ENCODE measurements at regions not wholly inside any gene's neighbourhood (a gene's known extent, or its start where the extent isn't known, plus 50 kb on each side); places are given as distances from the start of the nearest gene placed in this dataset.

DNA sequence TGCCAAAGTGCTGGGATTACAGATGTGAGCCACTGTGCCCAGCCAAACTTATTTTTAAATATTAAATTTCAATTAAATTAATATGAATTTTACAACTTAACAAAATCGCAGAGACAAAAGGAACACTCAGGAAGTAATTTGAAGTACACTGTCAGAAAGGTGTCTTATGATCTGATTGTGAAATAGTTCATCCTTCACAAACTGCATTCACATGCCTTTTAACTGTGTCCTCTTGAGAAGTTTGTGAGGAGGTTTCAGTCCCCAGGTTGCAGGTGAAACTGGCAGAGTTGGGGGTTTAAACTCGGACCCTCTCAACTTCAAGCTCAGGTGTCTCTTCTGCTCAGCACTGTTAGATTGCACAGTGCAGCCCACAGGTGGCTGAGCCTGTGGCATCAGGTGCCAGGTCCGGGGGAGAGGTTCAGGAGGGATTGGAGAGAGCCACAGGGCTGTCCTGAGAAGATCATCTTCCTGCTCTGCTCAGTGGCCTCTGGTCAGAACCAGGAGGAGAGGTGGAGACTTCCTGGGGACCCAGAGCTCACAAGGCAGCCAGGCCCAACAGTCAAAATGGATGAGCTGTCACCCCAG is 152.3 kb upstream of the RAB4A start:
- CTCF ChIA-PET = no interaction called here
- POLR2A ChIA-PET = no interaction called here

DNA sequence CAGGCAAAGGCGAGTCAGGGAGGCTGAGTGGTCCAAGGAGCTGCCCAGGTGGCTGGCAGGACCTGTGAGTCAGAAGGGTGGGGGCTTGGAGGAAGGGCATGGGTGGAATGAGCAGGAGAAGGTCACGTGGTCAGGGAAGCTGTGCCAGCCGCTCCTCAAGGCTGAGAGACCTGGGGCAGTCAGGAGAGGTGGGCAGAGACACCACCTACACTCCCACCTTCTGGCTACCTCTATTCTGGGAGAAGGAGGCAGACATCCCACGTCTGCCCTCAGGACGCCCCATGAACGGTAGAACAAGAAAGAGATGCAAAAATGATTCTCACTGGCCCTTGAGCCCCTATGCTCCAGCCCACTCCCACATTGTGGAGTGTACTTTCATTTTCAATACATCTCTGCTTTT is 151.8 kb upstream of the RAB4A start:
- in situ Hi-C loops (cut with HindIII; ENCODE audit: low pct_unique_long_range_greater_than_20kb, low sequenced_read_pairs) (no loop called here), intact Hi-C loops (cut with micrococcal nuclease; ENCODE audit: unreplicated experiment) (no loop called here)
- no TSS peak for BruUV-seq (replicated peaks)
- no peaks in the 10 kb centered on the region for H3K36me3 ChIP-seq (ENCODE audit: control insufficient read depth, insufficient read depth, low read length)
- no peaks in the 10 kb centered on the region; the same call in 1 of the 2 replicates for H3K27me3 ChIP-seq (ENCODE audit: control insufficient read depth, insufficient read depth, low read length)
- no peak for DNase-seq (ENCODE audit: low read depth, low spot score)
- TF ChIP-seq, protein P1, sequence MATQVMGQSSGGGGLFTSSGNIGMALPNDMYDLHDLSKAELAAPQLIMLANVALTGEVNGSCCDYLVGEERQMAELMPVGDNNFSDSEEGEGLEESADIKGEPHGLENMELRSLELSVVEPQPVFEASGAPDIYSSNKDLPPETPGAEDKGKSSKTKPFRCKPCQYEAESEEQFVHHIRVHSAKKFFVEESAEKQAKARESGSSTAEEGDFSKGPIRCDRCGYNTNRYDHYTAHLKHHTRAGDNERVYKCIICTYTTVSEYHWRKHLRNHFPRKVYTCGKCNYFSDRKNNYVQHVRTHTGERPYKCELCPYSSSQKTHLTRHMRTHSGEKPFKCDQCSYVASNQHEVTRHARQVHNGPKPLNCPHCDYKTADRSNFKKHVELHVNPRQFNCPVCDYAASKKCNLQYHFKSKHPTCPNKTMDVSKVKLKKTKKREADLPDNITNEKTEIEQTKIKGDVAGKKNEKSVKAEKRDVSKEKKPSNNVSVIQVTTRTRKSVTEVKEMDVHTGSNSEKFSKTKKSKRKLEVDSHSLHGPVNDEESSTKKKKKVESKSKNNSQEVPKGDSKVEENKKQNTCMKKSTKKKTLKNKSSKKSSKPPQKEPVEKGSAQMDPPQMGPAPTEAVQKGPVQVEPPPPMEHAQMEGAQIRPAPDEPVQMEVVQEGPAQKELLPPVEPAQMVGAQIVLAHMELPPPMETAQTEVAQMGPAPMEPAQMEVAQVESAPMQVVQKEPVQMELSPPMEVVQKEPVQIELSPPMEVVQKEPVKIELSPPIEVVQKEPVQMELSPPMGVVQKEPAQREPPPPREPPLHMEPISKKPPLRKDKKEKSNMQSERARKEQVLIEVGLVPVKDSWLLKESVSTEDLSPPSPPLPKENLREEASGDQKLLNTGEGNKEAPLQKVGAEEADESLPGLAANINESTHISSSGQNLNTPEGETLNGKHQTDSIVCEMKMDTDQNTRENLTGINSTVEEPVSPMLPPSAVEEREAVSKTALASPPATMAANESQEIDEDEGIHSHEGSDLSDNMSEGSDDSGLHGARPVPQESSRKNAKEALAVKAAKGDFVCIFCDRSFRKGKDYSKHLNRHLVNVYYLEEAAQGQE (IDR thresholded peaks at IDR 0.05; ENCODE audit: insufficient read depth in 1 of 2, low read depth in 2 of 2, low read length in 1 of 2) = no peak
- H3K27ac ChIP-seq (ENCODE audit: low read length) = no peak overlapping the region
- H3K9me3 ChIP-seq (ENCODE audit: control insufficient read depth, insufficient read depth, low read depth, low read length) = no peaks in the 10 kb centered on the region
- ChIA-PET CTCF (no interaction called here), POLR2A (no interaction called here)
- ATAC-seq = no peak
- no peaks in the 10 kb centered on the region for H3K4me1 ChIP-seq (ENCODE audit: control insufficient read depth, insufficient read depth, low read length)
- no peak overlapping the region for H3K4me3 ChIP-seq (ENCODE audit: low read depth in 2 of 2, low read length in 2 of 2)

More for the DNA sequence above, 152.3 kb upstream of the RAB4A start:
- no peak for ATAC-seq
- BruUV-seq (replicated peaks) = no TSS peak
- Histone ChIP-seq H3K36me3 (ENCODE audit: control insufficient read depth, insufficient read depth, low read length) (no peaks in the 10 kb centered on the region), H3K4me3 (ENCODE audit: low read depth in 2 of 2, low read length in 2 of 2) (no peak overlapping the region), H3K4me1 (ENCODE audit: control insufficient read depth, insufficient read depth, low read length) (no peaks in the 10 kb centered on the region), H3K9me3 (ENCODE audit: control insufficient read depth, insufficient read depth, low read depth, low read length) (no peaks in the 10 kb centered on the region), H3K27me3 (ENCODE audit: control insufficient read depth, insufficient read depth, low read length) (no peaks in the 10 kb centered on the region; the same call in 1 of the 2 replicates), H3K27ac (ENCODE audit: low read length) (no peak overlapping the region)
- intact Hi-C loops (cut with micrococcal nuclease; ENCODE audit: unreplicated experiment) (no loop called here), in situ Hi-C loops (cut with HindIII; ENCODE audit: low pct_unique_long_range_greater_than_20kb, low sequenced_read_pairs) (no loop called here)
- DNase-seq (ENCODE audit: low read depth, low spot score) = no peak
- TF ChIP-seq, protein P1 (IDR thresholded peaks at IDR 0.05; ENCODE audit: insufficient read depth in 1 of 2, low read depth in 2 of 2, low read length in 1 of 2) = no peak
- TF ChIP-seq POLR2AphosphoS5 (IDR thresholded peaks at IDR 0.05; ENCODE audit: low read depth, low read length) (no peak), SIN3A (IDR thresholded peaks at IDR 0.05; ENCODE audit: borderline replicate concordance, insufficient read depth, low read depth, low read length) (no peak), TCF7L2 (IDR thresholded peaks at IDR 0.05; ENCODE audit: low read depth, low read length) (no peak)
- TF ChIP-seq, protein P2, sequence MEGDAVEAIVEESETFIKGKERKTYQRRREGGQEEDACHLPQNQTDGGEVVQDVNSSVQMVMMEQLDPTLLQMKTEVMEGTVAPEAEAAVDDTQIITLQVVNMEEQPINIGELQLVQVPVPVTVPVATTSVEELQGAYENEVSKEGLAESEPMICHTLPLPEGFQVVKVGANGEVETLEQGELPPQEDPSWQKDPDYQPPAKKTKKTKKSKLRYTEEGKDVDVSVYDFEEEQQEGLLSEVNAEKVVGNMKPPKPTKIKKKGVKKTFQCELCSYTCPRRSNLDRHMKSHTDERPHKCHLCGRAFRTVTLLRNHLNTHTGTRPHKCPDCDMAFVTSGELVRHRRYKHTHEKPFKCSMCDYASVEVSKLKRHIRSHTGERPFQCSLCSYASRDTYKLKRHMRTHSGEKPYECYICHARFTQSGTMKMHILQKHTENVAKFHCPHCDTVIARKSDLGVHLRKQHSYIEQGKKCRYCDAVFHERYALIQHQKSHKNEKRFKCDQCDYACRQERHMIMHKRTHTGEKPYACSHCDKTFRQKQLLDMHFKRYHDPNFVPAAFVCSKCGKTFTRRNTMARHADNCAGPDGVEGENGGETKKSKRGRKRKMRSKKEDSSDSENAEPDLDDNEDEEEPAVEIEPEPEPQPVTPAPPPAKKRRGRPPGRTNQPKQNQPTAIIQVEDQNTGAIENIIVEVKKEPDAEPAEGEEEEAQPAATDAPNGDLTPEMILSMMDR (IDR thresholded peaks at IDR 0.05) = no peak

Measured in Panc1 (cell line).